ENCODE measurements at regions not wholly inside any gene's neighbourhood (a gene's known extent, or its start where the extent isn't known, plus 50 kb on each side); places are given as distances from the start of the nearest gene placed in this dataset.

GRCh38 chr11:80241766-80242165 lies 800.9 kb upstream of the TENM4 start:
- H3K9me3 Mint-ChIP-seq (ENCODE audit: unreplicated experiment): no peaks in the 10 kb centered on the region
- H3K27me3 Mint-ChIP-seq (ENCODE audit: insufficient read depth, unreplicated experiment): no peaks in the 10 kb centered on the region
- H3K4me3 Mint-ChIP-seq (ENCODE audit: unreplicated experiment): no peak overlapping the region
- POLR2A ChIA-PET: no interaction called here
- no peak overlapping the region for H3K27ac Mint-ChIP-seq (ENCODE audit: low read depth, unreplicated experiment)
- peaks cover 40% of the 10 kb centered on the region for H3K4me1 Mint-ChIP-seq (ENCODE audit: insufficient read depth, unreplicated experiment)
- intact Hi-C loops (cut with micrococcal nuclease): no loop called here
- H3K36me3 Mint-ChIP-seq (ENCODE audit: insufficient read depth, unreplicated experiment): no peaks in the 10 kb centered on the region
- no peak for TF ChIP-seq CTCF (IDR thresholded peaks at IDR 0.05; ENCODE audit: unreplicated experiment)
- peak; percentile 34 for DNase-seq (ENCODE audit: unreplicated experiment)
- no TSS peak for BruUV-seq (replicated peaks)
- CTCF ChIA-PET: interaction anchor here (0.9 kb wide), 1 partner anchor 23 kb away, joined by 3 read pairs; no protein-coding TSS in a partner anchor

GRCh38 chr11:80240245-80240644 lies 799.4 kb upstream of the TENM4 start:
- Mint-ChIP-seq H3K4me3 (ENCODE audit: unreplicated experiment) (no peak overlapping the region), H3K27me3 (ENCODE audit: insufficient read depth, unreplicated experiment) (no peaks in the 10 kb centered on the region), H3K9me3 (ENCODE audit: unreplicated experiment) (peaks cover 5% of the 10 kb centered on the region), H3K4me1 (ENCODE audit: insufficient read depth, unreplicated experiment) (peaks cover 40% of the 10 kb centered on the region), H3K27ac (ENCODE audit: low read depth, unreplicated experiment) (no peak overlapping the region), H3K36me3 (ENCODE audit: insufficient read depth, unreplicated experiment) (no peaks in the 10 kb centered on the region)
- ChIA-PET CTCF (interaction anchor here (0.5 kb wide), 1 partner anchor 31 kb away, joined by 3 read pairs; no protein-coding TSS in a partner anchor), POLR2A (interaction anchor here (1.3 kb wide), 1 partner anchor 14 kb away, joined by 3 read pairs; no protein-coding TSS in a partner anchor)
- no TSS peak for BruUV-seq (replicated peaks)
- no peak for TF ChIP-seq CTCF (IDR thresholded peaks at IDR 0.05; ENCODE audit: unreplicated experiment)
- no peak for DNase-seq (ENCODE audit: unreplicated experiment)
- intact Hi-C loops (cut with micrococcal nuclease): no loop called here

- H3K27me3 Mint-ChIP-seq (ENCODE audit: insufficient read depth, unreplicated experiment): no peaks in the 10 kb centered on the region
- no peak overlapping the region for H3K27ac Mint-ChIP-seq (ENCODE audit: low read depth, unreplicated experiment)
- TF ChIP-seq CTCF (IDR thresholded peaks at IDR 0.05; ENCODE audit: unreplicated experiment): no peak
- no TSS peak for BruUV-seq (replicated peaks)
- H3K36me3 Mint-ChIP-seq (ENCODE audit: insufficient read depth, unreplicated experiment): no peaks in the 10 kb centered on the region
- intact Hi-C loops (cut with micrococcal nuclease): no loop called here
- peaks cover 40% of the 10 kb centered on the region for H3K4me1 Mint-ChIP-seq (ENCODE audit: insufficient read depth, unreplicated experiment)
- CTCF ChIA-PET: no interaction called here
- H3K4me3 Mint-ChIP-seq (ENCODE audit: unreplicated experiment): no peak overlapping the region
- POLR2A ChIA-PET: no interaction called here
- DNase-seq (ENCODE audit: unreplicated experiment): peak; percentile 60
- H3K9me3 Mint-ChIP-seq (ENCODE audit: unreplicated experiment): peaks cover 14% of the 10 kb centered on the region
Observed at GRCh38 chr11:80239217-80239616, 798.4 kb upstream of the TENM4 start.

- CTCF ChIA-PET: no interaction called here
- TF ChIP-seq CTCF (IDR thresholded peaks at IDR 0.05; ENCODE audit: unreplicated experiment): no peak
- no peak overlapping the region for H3K4me3 Mint-ChIP-seq (ENCODE audit: unreplicated experiment)
- H3K27ac Mint-ChIP-seq (ENCODE audit: low read depth, unreplicated experiment): no peak overlapping the region
- no peak for DNase-seq (ENCODE audit: unreplicated experiment)
- H3K27me3 Mint-ChIP-seq (ENCODE audit: insufficient read depth, unreplicated experiment): no peaks in the 10 kb centered on the region
- BruUV-seq (replicated peaks): no TSS peak
- peaks cover 12% of the 10 kb centered on the region for H3K9me3 Mint-ChIP-seq (ENCODE audit: unreplicated experiment)
- intact Hi-C loops (cut with micrococcal nuclease): no loop called here
- no peaks in the 10 kb centered on the region for H3K36me3 Mint-ChIP-seq (ENCODE audit: insufficient read depth, unreplicated experiment)
- no peaks in the 10 kb centered on the region for H3K4me1 Mint-ChIP-seq (ENCODE audit: insufficient read depth, unreplicated experiment)
- POLR2A ChIA-PET: no interaction called here
Observed at GRCh38 chr11:80227915-80228314, 787.1 kb upstream of the TENM4 start.

All from MCF 10A (cell line).